ENCODE measurements at regions not wholly inside any gene's neighbourhood (a gene's known extent, or its start where the extent isn't known, plus 50 kb on each side); places are given as distances from the start of the nearest gene placed in this dataset.
"Not testable (repeated sequence)": the region's sequence is repeated elsewhere in the genome, so short reads cannot be mapped to it uniquely, and the experiment has no call there.

GRCh38 chr4:1523907-1524636, 117.8 kb upstream of the NKX1-1 start:
- Histone ChIP-seq H3K4me1 (ENCODE audit: control insufficient read depth in 2 of 2, insufficient read depth in 2 of 2, low read length in 2 of 2) (no peaks in the 10 kb centered on the region), H3K27ac (ENCODE audit: low read depth in 1 of 2, low read length in 1 of 2) (no peak overlapping the region), H3K9me3 (ENCODE audit: control insufficient read depth in 2 of 2, insufficient read depth in 1 of 2, low read length in 1 of 2) (no peaks in the 10 kb centered on the region), H3K36me3 (ENCODE audit: control insufficient read depth in 2 of 2, insufficient read depth in 2 of 2, low read length in 1 of 2) (no peaks in the 10 kb centered on the region), H3K4me3 (ENCODE audit: low read length in 2 of 2) (no peak overlapping the region), H3K27me3 (ENCODE audit: control insufficient read depth in 2 of 2, insufficient read depth in 1 of 2, low read length in 1 of 2) (peaks cover 24 to 46% of the 10 kb centered on the region in 2 donors)
- WGBS, result 89% methylated on average over 24 of the region's 24 CpGs
- no peak for DNase-seq (ENCODE audit: low read depth in 6 of 9, low spot score in 9 of 9)

- Histone ChIP-seq H3K27ac (ENCODE audit: low read depth in 1 of 2, low read length in 1 of 2) (no peak overlapping the region), H3K4me1 (ENCODE audit: control insufficient read depth in 2 of 2, insufficient read depth in 2 of 2, low read length in 2 of 2) (no peaks in the 10 kb centered on the region), H3K4me3 (ENCODE audit: low read length in 2 of 2) (no peak overlapping the region), H3K36me3 (ENCODE audit: control insufficient read depth in 2 of 2, insufficient read depth in 2 of 2, low read length in 1 of 2) (no peaks in the 10 kb centered on the region), H3K27me3 (ENCODE audit: control insufficient read depth in 2 of 2, insufficient read depth in 1 of 2, low read length in 1 of 2) (peaks cover 24 to 46% of the 10 kb centered on the region in 2 donors), H3K9me3 (ENCODE audit: control insufficient read depth in 2 of 2, insufficient read depth in 1 of 2, low read length in 1 of 2) (no peaks in the 10 kb centered on the region)
- DNase-seq (ENCODE audit: low read depth in 6 of 9, low spot score in 9 of 9), result no peak
- 83% methylated on average over 4 of the region's 4 CpGs for WGBS
Observed at GRCh38 chr4:1523506-1523905, 117.3 kb upstream of the NKX1-1 start.

DNA sequence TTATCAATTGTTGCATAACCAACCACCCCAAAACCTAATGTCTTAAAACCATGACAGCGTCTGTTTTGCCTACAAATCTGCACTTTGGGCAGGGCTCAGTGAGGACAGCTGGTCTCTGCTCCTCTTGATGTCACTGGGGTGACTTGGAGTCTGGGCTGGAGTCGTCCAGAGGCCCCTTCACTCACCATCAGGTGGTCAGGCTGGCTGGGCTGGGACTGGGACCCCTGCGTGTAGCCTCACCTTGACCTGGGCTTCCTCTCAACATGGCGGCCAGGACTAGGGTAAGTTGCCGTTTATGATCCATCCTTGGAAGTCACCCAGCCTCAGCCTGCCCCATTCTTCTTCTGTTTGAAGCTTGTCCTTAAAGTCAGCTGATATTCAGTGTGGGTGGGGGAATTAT, 116.8 kb upstream of the NKX1-1 start:
- Histone ChIP-seq H3K27ac (ENCODE audit: low read depth in 1 of 2, low read length in 1 of 2) (no peak overlapping the region), H3K36me3 (ENCODE audit: control insufficient read depth in 2 of 2, insufficient read depth in 2 of 2, low read length in 1 of 2) (no peaks in the 10 kb centered on the region), H3K27me3 (ENCODE audit: control insufficient read depth in 2 of 2, insufficient read depth in 1 of 2, low read length in 1 of 2) (peaks cover 24 to 48% of the 10 kb centered on the region in 2 donors), H3K4me3 (ENCODE audit: low read length in 2 of 2) (no peak overlapping the region), H3K4me1 (ENCODE audit: control insufficient read depth in 2 of 2, insufficient read depth in 2 of 2, low read length in 2 of 2) (no peaks in the 10 kb centered on the region), H3K9me3 (ENCODE audit: control insufficient read depth in 2 of 2, insufficient read depth in 1 of 2, low read length in 1 of 2) (no peaks in the 10 kb centered on the region)
- WGBS, result 91% methylated on average over 5 of the region's 5 CpGs
- no peak for DNase-seq (ENCODE audit: low read depth in 6 of 9, low spot score in 9 of 9)

GRCh38 chr4:1522606-1523005, 116.4 kb upstream of the NKX1-1 start:
- no peaks in the 10 kb centered on the region for H3K9me3 ChIP-seq (ENCODE audit: control insufficient read depth in 2 of 2, insufficient read depth in 1 of 2, low read length in 1 of 2)
- peaks cover 24 to 52% of the 10 kb centered on the region in 2 donors for H3K27me3 ChIP-seq (ENCODE audit: control insufficient read depth in 2 of 2, insufficient read depth in 1 of 2, low read length in 1 of 2)
- H3K27ac ChIP-seq (ENCODE audit: low read depth in 1 of 2, low read length in 1 of 2), result no peak overlapping the region
- no peaks in the 10 kb centered on the region for H3K4me1 ChIP-seq (ENCODE audit: control insufficient read depth in 2 of 2, insufficient read depth in 2 of 2, low read length in 2 of 2)
- WGBS, result 81% methylated on average over 6 of the region's 6 CpGs
- no peaks in the 10 kb centered on the region for H3K36me3 ChIP-seq (ENCODE audit: control insufficient read depth in 2 of 2, insufficient read depth in 2 of 2, low read length in 1 of 2)
- H3K4me3 ChIP-seq (ENCODE audit: low read length in 2 of 2), result no peak overlapping the region
- DNase-seq (ENCODE audit: low read depth in 6 of 9, low spot score in 9 of 9), result no peak

DNA sequence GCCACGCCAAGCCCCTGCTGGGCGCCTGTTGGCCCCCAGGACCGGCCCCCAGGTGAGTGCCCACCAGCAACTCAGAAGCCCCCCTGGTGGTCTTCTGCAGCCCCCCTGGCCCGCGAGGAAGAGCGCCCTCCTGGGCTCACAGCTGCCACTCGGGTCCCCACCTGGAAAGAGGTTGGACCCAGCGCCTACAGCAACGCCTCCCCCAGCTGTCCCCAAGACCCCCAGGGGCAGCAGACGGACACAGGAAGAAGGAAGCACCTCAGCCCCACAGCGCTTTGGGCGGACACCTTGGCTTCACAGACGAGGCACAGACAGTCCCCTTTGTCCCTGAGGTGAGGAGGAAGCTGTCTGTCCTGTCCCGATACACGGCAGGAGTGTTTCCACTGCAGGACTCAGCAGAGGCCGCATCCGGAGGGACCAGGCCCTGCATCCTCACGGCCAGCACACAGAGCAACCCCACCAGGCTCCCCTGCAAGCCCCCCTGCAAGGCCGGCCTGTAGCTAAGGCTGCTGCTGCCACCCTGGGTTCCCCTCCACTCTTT, 115.6 kb upstream of the NKX1-1 start:
- WGBS, result 81% methylated on average over 19 of the region's 19 CpGs
- Histone ChIP-seq H3K27ac (ENCODE audit: low read depth in 1 of 2, low read length in 1 of 2) (no peak overlapping the region), H3K9me3 (ENCODE audit: control insufficient read depth in 2 of 2, insufficient read depth in 1 of 2, low read length in 1 of 2) (no peaks in the 10 kb centered on the region), H3K4me1 (ENCODE audit: control insufficient read depth in 2 of 2, insufficient read depth in 2 of 2, low read length in 2 of 2) (no peaks in the 10 kb centered on the region), H3K27me3 (ENCODE audit: control insufficient read depth in 2 of 2, insufficient read depth in 1 of 2, low read length in 1 of 2) (peaks cover 24 to 54% of the 10 kb centered on the region in 2 donors), H3K4me3 (ENCODE audit: low read length in 2 of 2) (no peak overlapping the region), H3K36me3 (ENCODE audit: control insufficient read depth in 2 of 2, insufficient read depth in 2 of 2, low read length in 1 of 2) (no peaks in the 10 kb centered on the region)
- DNase-seq (ENCODE audit: low read depth in 6 of 9, low spot score in 9 of 9), result no peak

DNA sequence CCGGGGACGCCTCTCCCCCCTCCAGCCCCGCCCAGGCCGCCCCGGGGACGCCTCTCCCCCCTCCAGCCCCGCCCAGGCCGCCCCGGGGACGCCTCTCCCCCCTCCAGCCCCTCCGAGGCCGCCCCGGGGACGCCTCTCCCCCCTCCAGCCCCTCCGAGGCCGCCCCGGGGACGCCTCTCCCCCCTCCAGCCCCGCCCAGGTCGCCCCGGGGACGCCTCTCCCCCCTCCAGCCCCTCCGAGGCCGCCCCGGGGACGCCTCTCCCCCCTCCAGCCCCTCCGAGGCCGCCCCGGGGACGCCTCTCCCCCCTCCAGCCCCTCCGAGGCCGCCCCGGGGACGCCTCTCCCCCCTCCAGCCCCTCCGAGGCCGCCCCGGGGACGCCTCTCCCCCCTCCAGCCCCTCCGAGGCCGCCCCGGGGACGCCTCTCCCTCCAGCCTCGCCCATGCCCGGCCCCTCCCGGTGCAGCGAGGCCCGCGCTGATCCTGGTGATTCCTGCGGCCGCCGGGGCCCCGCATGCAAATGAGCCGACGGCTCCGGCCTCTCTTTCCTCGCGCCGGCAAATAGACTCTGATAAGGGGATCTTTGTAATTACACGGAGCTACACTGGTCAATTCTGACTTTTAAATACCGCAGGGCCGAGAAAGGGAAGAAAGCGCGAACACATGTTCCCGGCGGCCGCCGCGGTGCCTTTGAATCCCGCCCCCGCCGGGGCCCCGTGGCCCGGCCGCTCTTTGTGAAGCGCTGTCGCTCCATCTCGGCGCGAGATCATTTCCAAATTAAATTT, 114.7 kb upstream of the NKX1-1 start:
- 27% methylated on average over 62 of the region's 79 CpGs for WGBS
- not testable (repeated sequence) for H3K9me3 ChIP-seq (ENCODE audit: control insufficient read depth in 2 of 2, insufficient read depth in 1 of 2, low read length in 1 of 2); DNase-seq (ENCODE audit: low read depth in 6 of 9, low spot score in 9 of 9); H3K36me3 ChIP-seq (ENCODE audit: control insufficient read depth in 2 of 2, insufficient read depth in 2 of 2, low read length in 1 of 2); H3K27ac ChIP-seq (ENCODE audit: low read depth in 1 of 2, low read length in 1 of 2); H3K4me1 ChIP-seq (ENCODE audit: control insufficient read depth in 2 of 2, insufficient read depth in 2 of 2, low read length in 2 of 2)
- Histone ChIP-seq H3K27me3 (ENCODE audit: control insufficient read depth in 2 of 2, insufficient read depth in 1 of 2, low read length in 1 of 2) (peaks cover 24 to 56% of the 10 kb centered on the region in 2 donors), H3K4me3 (ENCODE audit: low read length in 2 of 2) (peak overlapping the region in 1 of 2 donors; percentile 9)

- peaks cover 24 to 59% of the 10 kb centered on the region in 2 donors for H3K27me3 ChIP-seq (ENCODE audit: control insufficient read depth in 2 of 2, insufficient read depth in 1 of 2, low read length in 1 of 2)
- H3K9me3 ChIP-seq (ENCODE audit: control insufficient read depth in 2 of 2, insufficient read depth in 1 of 2, low read length in 1 of 2), result no peaks in the 10 kb centered on the region
- H3K27ac ChIP-seq (ENCODE audit: low read depth in 1 of 2, low read length in 1 of 2), result no peak overlapping the region
- no peaks in the 10 kb centered on the region for H3K4me1 ChIP-seq (ENCODE audit: control insufficient read depth in 2 of 2, insufficient read depth in 2 of 2, low read length in 2 of 2)
- no peak overlapping the region for H3K4me3 ChIP-seq (ENCODE audit: low read length in 2 of 2)
- no peaks in the 10 kb centered on the region for H3K36me3 ChIP-seq (ENCODE audit: control insufficient read depth in 2 of 2, insufficient read depth in 2 of 2, low read length in 1 of 2)
- 90% methylated on average over 58 of the region's 58 CpGs for WGBS
- DNase-seq (ENCODE audit: low read depth in 6 of 9, low spot score in 9 of 9), result no peak
Observed at GRCh38 chr4:1519787-1520661, 113.8 kb upstream of the NKX1-1 start.

DNA sequence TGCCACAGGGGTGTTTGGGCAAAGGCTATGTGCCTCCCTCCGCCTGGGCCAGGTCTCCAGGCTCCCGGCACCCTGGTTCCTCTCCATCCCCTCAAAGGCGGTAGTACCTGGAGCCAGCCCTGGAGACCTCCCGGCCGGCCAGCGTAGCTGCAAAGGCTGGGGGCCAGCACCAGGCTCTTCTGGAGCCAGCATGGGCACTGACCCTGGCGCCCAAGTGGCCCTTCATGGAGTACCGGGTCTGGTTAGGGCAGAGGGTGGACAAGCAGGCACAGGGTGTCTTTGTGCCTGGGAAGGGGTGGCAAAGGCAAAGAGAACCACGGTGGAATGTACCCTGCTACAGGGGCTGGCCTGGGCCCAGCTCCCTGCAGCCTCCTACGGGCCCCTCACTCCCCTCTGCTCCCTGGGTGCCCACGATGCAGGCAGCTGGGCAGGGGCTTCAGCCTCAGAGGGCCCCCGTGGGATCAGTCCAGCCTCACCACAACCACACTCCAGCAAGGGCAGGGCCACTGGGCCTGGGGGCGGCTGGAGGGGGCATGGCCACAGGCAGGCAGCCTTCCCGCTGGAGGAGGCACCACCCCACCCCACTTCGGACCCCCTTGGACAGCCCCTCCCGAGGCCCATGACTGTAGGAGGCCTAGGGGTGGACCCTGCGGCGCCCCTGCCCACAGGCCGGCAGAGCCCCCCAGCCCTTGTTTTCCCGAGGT, 112.9 kb upstream of the NKX1-1 start:
- DNase-seq (ENCODE audit: low read depth in 6 of 9, low spot score in 9 of 9), result no peak
- no peak overlapping the region for H3K4me3 ChIP-seq (ENCODE audit: low read length in 2 of 2)
- WGBS, result 88% methylated on average over 20 of the region's 20 CpGs
- no peak overlapping the region for H3K27ac ChIP-seq (ENCODE audit: low read depth in 1 of 2, low read length in 1 of 2)
- H3K9me3 ChIP-seq (ENCODE audit: control insufficient read depth in 2 of 2, insufficient read depth in 1 of 2, low read length in 1 of 2), result no peaks in the 10 kb centered on the region
- H3K4me1 ChIP-seq (ENCODE audit: control insufficient read depth in 2 of 2, insufficient read depth in 2 of 2, low read length in 2 of 2), result no peaks in the 10 kb centered on the region
- H3K27me3 ChIP-seq (ENCODE audit: control insufficient read depth in 2 of 2, insufficient read depth in 1 of 2, low read length in 1 of 2), result peaks cover 24 to 58% of the 10 kb centered on the region in 2 donors
- no peaks in the 10 kb centered on the region for H3K36me3 ChIP-seq (ENCODE audit: control insufficient read depth in 2 of 2, insufficient read depth in 2 of 2, low read length in 1 of 2)
